ENCODE measurements at regions not wholly inside any gene's neighbourhood (a gene's known extent, or its start where the extent isn't known, plus 50 kb on each side); places are given as distances from the start of the nearest gene placed in this dataset.

GRCh38 chr15:96524676-96525417, 194.3 kb downstream of the NR2F2 start:
- no peaks in the 10 kb centered on the region for H3K27me3 ChIP-seq (replicated peaks; ENCODE audit: control insufficient read depth, insufficient read depth, low read length)
- no peak for DNase-seq (ENCODE audit: extremely low read depth, insufficient read length)
- no peak for TF ChIP-seq CTCF (IDR thresholded peaks at IDR 0.05; ENCODE audit: insufficient read depth, low read length, poor library complexity, severe bottlenecking)
- H3K4me3 ChIP-seq (replicated peaks; ENCODE audit: low read depth, low read length): no peak overlapping the region
- H3K36me3 ChIP-seq (ENCODE audit: control insufficient read depth, insufficient read depth, low read length): no peaks in the 10 kb centered on the region

GRCh38 chr15:96535148-96535547, 204.6 kb downstream of the NR2F2 start:
- no peaks in the 10 kb centered on the region for H3K27me3 ChIP-seq (replicated peaks; ENCODE audit: control insufficient read depth, insufficient read depth, low read length)
- TF ChIP-seq CTCF (IDR thresholded peaks at IDR 0.05; ENCODE audit: insufficient read depth, low read length, poor library complexity, severe bottlenecking): no peak

DNA sequence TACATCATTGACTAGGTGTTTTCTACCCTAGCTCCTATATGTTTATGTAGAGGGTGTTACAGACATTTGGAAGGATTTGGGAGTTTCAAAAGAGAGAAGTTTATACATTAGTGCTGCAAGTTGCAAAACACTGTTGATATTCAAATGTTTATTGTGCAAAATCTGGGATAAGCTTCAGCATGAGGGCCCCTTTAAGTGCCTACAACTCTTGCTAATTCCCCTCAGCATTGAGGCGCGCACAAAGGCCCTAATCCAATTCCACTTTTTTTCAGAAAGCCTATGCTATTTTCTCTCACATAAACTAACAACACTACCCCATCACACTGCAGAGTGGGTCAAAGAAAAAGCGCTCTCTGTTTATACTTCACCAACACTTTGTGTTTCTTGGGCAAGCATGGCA, 208.0 kb downstream of the NR2F2 start:
- no peak overlapping the region for H3K4me3 ChIP-seq (replicated peaks; ENCODE audit: low read depth, low read length)
- TF ChIP-seq CTCF (IDR thresholded peaks at IDR 0.05; ENCODE audit: insufficient read depth, low read length, poor library complexity, severe bottlenecking): no peak
- DNase-seq (ENCODE audit: extremely low read depth, insufficient read length): no peak
- H3K27me3 ChIP-seq (replicated peaks; ENCODE audit: control insufficient read depth, insufficient read depth, low read length): no peaks in the 10 kb centered on the region
- H3K36me3 ChIP-seq (ENCODE audit: control insufficient read depth, insufficient read depth, low read length): no peaks in the 10 kb centered on the region

More at GRCh38 chr15:96535148-96535547, 204.6 kb downstream of the NR2F2 start:
- no peak for DNase-seq (ENCODE audit: extremely low read depth, insufficient read length)
- Histone ChIP-seq H3K36me3 (ENCODE audit: control insufficient read depth, insufficient read depth, low read length) (no peaks in the 10 kb centered on the region), H3K4me3 (replicated peaks; ENCODE audit: low read depth, low read length) (no peak overlapping the region)

GRCh38 chr15:96540283-96540682, 209.8 kb downstream of the NR2F2 start:
- Histone ChIP-seq H3K27me3 (replicated peaks; ENCODE audit: control insufficient read depth, insufficient read depth, low read length) (no peaks in the 10 kb centered on the region), H3K4me3 (replicated peaks; ENCODE audit: low read depth, low read length) (no peak overlapping the region), H3K36me3 (ENCODE audit: control insufficient read depth, insufficient read depth, low read length) (no peaks in the 10 kb centered on the region)
- DNase-seq (ENCODE audit: extremely low read depth, insufficient read length): no peak
- TF ChIP-seq CTCF (IDR thresholded peaks at IDR 0.05; ENCODE audit: insufficient read depth, low read length, poor library complexity, severe bottlenecking): no peak

DNA sequence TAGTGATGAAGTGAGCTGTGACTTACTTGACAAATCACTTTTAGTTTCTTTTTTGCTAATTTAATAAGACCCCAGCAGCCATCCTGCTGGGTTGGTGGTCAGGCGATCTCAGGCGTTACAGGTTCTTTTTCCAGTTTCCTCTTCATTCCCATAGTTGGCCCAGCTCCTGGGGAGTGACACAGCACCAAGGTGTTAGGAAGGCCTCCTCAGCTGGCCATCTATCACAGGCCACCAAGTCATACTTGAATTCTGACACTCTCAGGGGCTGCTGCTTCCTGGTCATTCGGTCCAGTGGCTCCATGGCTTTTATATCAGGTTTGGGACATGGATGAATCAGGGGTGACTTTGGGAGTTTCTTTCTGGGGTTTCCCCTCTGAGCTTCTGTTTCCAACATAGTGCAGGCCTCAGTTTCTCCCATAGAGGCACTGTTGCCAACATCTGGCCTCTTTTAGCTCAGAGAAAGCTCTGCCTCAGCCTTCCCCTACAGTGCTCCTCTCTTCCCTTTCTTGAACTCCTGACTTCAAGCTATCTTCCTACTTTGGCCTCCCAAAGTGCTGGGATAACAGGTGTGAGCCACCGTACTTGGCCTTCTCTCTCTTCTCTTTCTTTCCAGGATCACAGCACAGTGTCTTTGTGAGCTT, 211.8 kb downstream of the NR2F2 start:
- no peak for TF ChIP-seq CTCF (IDR thresholded peaks at IDR 0.05; ENCODE audit: insufficient read depth, low read length, poor library complexity, severe bottlenecking)
- no peak for DNase-seq (ENCODE audit: extremely low read depth, insufficient read length)

More for the DNA sequence above, 211.8 kb downstream of the NR2F2 start:
- no peaks in the 10 kb centered on the region for H3K27me3 ChIP-seq (replicated peaks; ENCODE audit: control insufficient read depth, insufficient read depth, low read length)
- H3K4me3 ChIP-seq (replicated peaks; ENCODE audit: low read depth, low read length): no peak overlapping the region
- no peaks in the 10 kb centered on the region for H3K36me3 ChIP-seq (ENCODE audit: control insufficient read depth, insufficient read depth, low read length)

Measured in GM06990 (cell line).